Stimulated activated CD8-positive, alpha-beta memory T cell treated with anti-CD3 and anti-CD28 coated beads, Interleukin-4, amount 100 ng/mL, for 4 hours (primary cell): ENCODE measurements at regions not wholly inside any gene's neighbourhood (a gene's known extent, or its start where the extent isn't known, plus 50 kb on each side); places are given as distances from the start of the nearest gene placed in this dataset.

ENCODE experiments used
- DNase-seq, 2 donors: peaks; one replicate each; pipeline ENCODE4 v3.0.0-alpha.2; 2020; ENCODE audit warnings: low read depth in 2 of 2, low spot score in 1 of 2

- no peak for DNase-seq
Observed at GRCh38 chr3:72244396-72244795, 459.4 kb upstream of the PROK2 start.

GRCh38 chr3:72242326-72242725 lies 457.4 kb upstream of the PROK2 start:
- DNase-seq: no peak

- DNase-seq: no peak
Observed at GRCh38 chr3:72241525-72241924, 456.6 kb upstream of the PROK2 start.

- no peak for DNase-seq
Observed at GRCh38 chr3:72240531-72240930, 455.6 kb upstream of the PROK2 start.

- no peak for DNase-seq
Observed at GRCh38 chr3:72238801-72239200, 453.9 kb upstream of the PROK2 start.

GRCh38 chr3:72238010-72238691 lies 453.2 kb upstream of the PROK2 start:
- no peak for DNase-seq

GRCh38 chr3:72237679-72238009 lies 452.7 kb upstream of the PROK2 start:
- no peak for DNase-seq

- DNase-seq: no peak
Observed at GRCh38 chr3:72234391-72234790, 449.4 kb upstream of the PROK2 start.

GRCh38 chr3:72233571-72233970 lies 448.6 kb upstream of the PROK2 start:
- no peak for DNase-seq

GRCh38 chr3:72232777-72233176 lies 447.8 kb upstream of the PROK2 start:
- DNase-seq: no peak

- no peak for DNase-seq
Observed at GRCh38 chr3:72232331-72232730, 447.4 kb upstream of the PROK2 start.

GRCh38 chr3:72231439-72232196 lies 446.7 kb upstream of the PROK2 start:
- DNase-seq: no peak

- DNase-seq: no peak
Observed at GRCh38 chr3:72230774-72231379, 445.9 kb upstream of the PROK2 start.

- DNase-seq: no peak
Observed at GRCh38 chr3:72229952-72230351, 445.0 kb upstream of the PROK2 start.

GRCh38 chr3:72227486-72228070 lies 442.6 kb upstream of the PROK2 start:
- DNase-seq: no peak

GRCh38 chr3:72224804-72225509 lies 440.0 kb upstream of the PROK2 start:
- DNase-seq: no peak

- no peak for DNase-seq
Observed at GRCh38 chr3:72223628-72224027, 438.7 kb upstream of the PROK2 start.

- DNase-seq: no peak
Observed at GRCh38 chr3:72223116-72223515, 438.2 kb upstream of the PROK2 start.

GRCh38 chr3:72222410-72222809 lies 437.5 kb upstream of the PROK2 start:
- no peak for DNase-seq

- no peak for DNase-seq
Observed at GRCh38 chr3:72220946-72221345, 436.0 kb upstream of the PROK2 start.

GRCh38 chr3:72219752-72220151 lies 434.8 kb upstream of the PROK2 start:
- DNase-seq: no peak

GRCh38 chr3:72217570-72217969 lies 432.6 kb upstream of the PROK2 start:
- DNase-seq: no peak
